ENCODE measurements at regions not wholly inside any gene's neighbourhood (a gene's known extent, or its start where the extent isn't known, plus 50 kb on each side); places are given as distances from the start of the nearest gene placed in this dataset.

DNA sequence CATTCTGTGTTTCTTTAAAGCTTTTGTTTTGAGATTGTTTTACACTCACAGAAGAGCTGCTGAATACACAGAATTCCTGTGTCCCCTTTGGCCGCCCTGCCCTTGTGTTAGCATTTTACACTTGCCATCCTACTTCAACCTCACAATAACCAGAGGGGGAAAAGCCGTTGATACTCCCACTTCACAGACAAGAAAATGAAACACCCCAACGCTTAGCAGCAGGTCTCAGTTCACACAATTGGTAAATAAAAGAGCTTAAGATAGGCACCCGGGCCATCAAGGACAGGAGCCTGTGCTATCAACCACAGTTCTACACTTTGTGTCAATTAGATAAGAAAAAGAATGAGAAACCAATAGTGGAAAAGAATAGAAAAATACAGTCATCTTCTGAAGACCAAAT lies 178.0 kb downstream of the SYK start:
- Histone ChIP-seq H3K4me3 (no peak overlapping the region), H3K36me3 (no peaks in the 10 kb centered on the region), H3K4me1 (no peaks in the 10 kb centered on the region), H3K9me3 (no peaks in the 10 kb centered on the region), H3K27me3 (no peaks in the 10 kb centered on the region), H3K27ac (no peak overlapping the region)
- TF ChIP-seq POLR2A (IDR thresholded peaks at IDR 0.05) (no peak), POLR2AphosphoS5 (IDR thresholded peaks at IDR 0.05) (no peak), EP300 (IDR thresholded peaks at IDR 0.05; ENCODE audit: low read depth) (no peak)
- TF ChIP-seq, protein P1, sequence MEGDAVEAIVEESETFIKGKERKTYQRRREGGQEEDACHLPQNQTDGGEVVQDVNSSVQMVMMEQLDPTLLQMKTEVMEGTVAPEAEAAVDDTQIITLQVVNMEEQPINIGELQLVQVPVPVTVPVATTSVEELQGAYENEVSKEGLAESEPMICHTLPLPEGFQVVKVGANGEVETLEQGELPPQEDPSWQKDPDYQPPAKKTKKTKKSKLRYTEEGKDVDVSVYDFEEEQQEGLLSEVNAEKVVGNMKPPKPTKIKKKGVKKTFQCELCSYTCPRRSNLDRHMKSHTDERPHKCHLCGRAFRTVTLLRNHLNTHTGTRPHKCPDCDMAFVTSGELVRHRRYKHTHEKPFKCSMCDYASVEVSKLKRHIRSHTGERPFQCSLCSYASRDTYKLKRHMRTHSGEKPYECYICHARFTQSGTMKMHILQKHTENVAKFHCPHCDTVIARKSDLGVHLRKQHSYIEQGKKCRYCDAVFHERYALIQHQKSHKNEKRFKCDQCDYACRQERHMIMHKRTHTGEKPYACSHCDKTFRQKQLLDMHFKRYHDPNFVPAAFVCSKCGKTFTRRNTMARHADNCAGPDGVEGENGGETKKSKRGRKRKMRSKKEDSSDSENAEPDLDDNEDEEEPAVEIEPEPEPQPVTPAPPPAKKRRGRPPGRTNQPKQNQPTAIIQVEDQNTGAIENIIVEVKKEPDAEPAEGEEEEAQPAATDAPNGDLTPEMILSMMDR (IDR thresholded peaks at IDR 0.05), result no peak
- 17 to 61% methylated on average over 1 to 4 of the region's 4 CpGs for WGBS, 2 donors (ENCODE audit: low coverage in 1 of 2)
- no peak for DNase-seq
- in situ Hi-C loops (cut with MboI; ENCODE audit: low pct_ligation_motif_present in 1 of 4, low pct_unique_long_range_greater_than_20kb in 1 of 4, low sequenced_read_pairs in 3 of 4) (no loop called here), intact Hi-C loops (cut with DNase I; ENCODE audit: low total_unique reads) (no loop called here)

GRCh38 chr9:90981726-90982125 lies 180.1 kb downstream of the SYK start:
- WGBS, 2 donors (ENCODE audit: low coverage in 1 of 2), result 79 to 89% methylated on average over 2 to 3 of the region's 3 CpGs
- TF ChIP-seq POLR2AphosphoS5 (IDR thresholded peaks at IDR 0.05), result no peak
- TF ChIP-seq EP300 (IDR thresholded peaks at IDR 0.05; ENCODE audit: low read depth), result no peak
- TF ChIP-seq, protein P1 (IDR thresholded peaks at IDR 0.05), result no peak
- no peak for TF ChIP-seq POLR2A (IDR thresholded peaks at IDR 0.05)
- Histone ChIP-seq H3K27ac (no peak overlapping the region), H3K4me1 (no peaks in the 10 kb centered on the region), H3K36me3 (no peaks in the 10 kb centered on the region), H3K27me3 (no peaks in the 10 kb centered on the region), H3K9me3 (no peaks in the 10 kb centered on the region), H3K4me3 (no peak overlapping the region)
- in situ Hi-C loops (cut with MboI; ENCODE audit: low pct_ligation_motif_present in 1 of 4, low pct_unique_long_range_greater_than_20kb in 1 of 4, low sequenced_read_pairs in 3 of 4), result no loop called here
- no peak for DNase-seq
- intact Hi-C loops (cut with DNase I; ENCODE audit: low total_unique reads), result no loop called here

- Histone ChIP-seq H3K4me3 (no peak overlapping the region), H3K9me3 (no peaks in the 10 kb centered on the region), H3K27ac (no peak overlapping the region), H3K27me3 (no peaks in the 10 kb centered on the region), H3K36me3 (no peaks in the 10 kb centered on the region), H3K4me1 (no peaks in the 10 kb centered on the region)
- DNase-seq, result no peak
- 77% methylated on average over 3 of the region's 3 CpGs; no CpG with 5 or more reads in 1 of the 2 donors for WGBS, 2 donors (ENCODE audit: low coverage in 1 of 2)
- TF ChIP-seq POLR2A (IDR thresholded peaks at IDR 0.05) (no peak), EP300 (IDR thresholded peaks at IDR 0.05; ENCODE audit: low read depth) (no peak), POLR2AphosphoS5 (IDR thresholded peaks at IDR 0.05) (no peak)
- TF ChIP-seq, protein P1 (IDR thresholded peaks at IDR 0.05), result no peak
- in situ Hi-C loops (cut with MboI; ENCODE audit: low pct_ligation_motif_present in 1 of 4, low pct_unique_long_range_greater_than_20kb in 1 of 4, low sequenced_read_pairs in 3 of 4) (no loop called here), intact Hi-C loops (cut with DNase I; ENCODE audit: low total_unique reads) (no loop called here)
These were observed 181.8 kb downstream of the SYK start for GRCh38 chr9:90983394-90983793.

GRCh38 chr9:90985631-90986030 lies 184.0 kb downstream of the SYK start:
- TF ChIP-seq POLR2A (IDR thresholded peaks at IDR 0.05) (no peak), POLR2AphosphoS5 (IDR thresholded peaks at IDR 0.05) (no peak), EP300 (IDR thresholded peaks at IDR 0.05; ENCODE audit: low read depth) (no peak)
- TF ChIP-seq, protein P1 (IDR thresholded peaks at IDR 0.05), result no peak

More at GRCh38 chr9:90985631-90986030, 184.0 kb downstream of the SYK start:
- no peaks in the 10 kb centered on the region for H3K4me1 ChIP-seq
- no peaks in the 10 kb centered on the region for H3K9me3 ChIP-seq
- in situ Hi-C loops (cut with MboI; ENCODE audit: low pct_ligation_motif_present in 1 of 4, low pct_unique_long_range_greater_than_20kb in 1 of 4, low sequenced_read_pairs in 3 of 4) (no loop called here), intact Hi-C loops (cut with DNase I; ENCODE audit: low total_unique reads) (no loop called here)
- H3K4me3 ChIP-seq, result no peak overlapping the region
- WGBS, 2 donors (ENCODE audit: low coverage in 1 of 2), result 79 to 80% methylated on average over 3 of the region's 3 CpGs
- no peak for DNase-seq
- no peaks in the 10 kb centered on the region for H3K27me3 ChIP-seq
- no peak overlapping the region for H3K27ac ChIP-seq
- H3K36me3 ChIP-seq, result no peaks in the 10 kb centered on the region

Data from transverse colon (tissue), 4 donors.